HCEC 1CT (cell line): ENCODE measurements at regions not wholly inside any gene's neighbourhood (a gene's known extent, or its start where the extent isn't known, plus 50 kb on each side); places are given as distances from the start of the nearest gene placed in this dataset.
"Not testable (repeated sequence)": the region's sequence is repeated elsewhere in the genome, so short reads cannot be mapped to it uniquely, and the experiment has no call there.

Experiments
- DNase-seq: peaks from one replicate; pipeline ENCODE4 v3.0.0-alpha.2; 2017

DNA sequence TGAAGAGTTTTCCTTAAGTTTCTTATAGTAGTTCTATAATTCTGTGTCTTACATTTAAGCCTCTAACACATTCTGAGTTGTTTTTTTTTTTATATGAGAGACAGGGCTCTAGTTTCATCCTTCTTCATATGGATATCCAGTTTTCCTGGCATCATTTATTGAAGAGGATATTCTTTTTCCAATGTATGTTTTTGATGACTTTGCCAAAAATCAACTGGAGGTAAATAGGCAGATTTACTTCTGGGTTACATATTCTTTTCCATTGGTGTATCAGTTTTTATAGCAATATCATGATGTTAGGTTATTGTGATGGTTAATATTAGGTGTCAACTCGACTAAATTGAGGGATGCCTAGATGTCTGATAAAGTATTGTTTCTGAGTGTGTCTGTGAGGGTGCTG is 650.7 kb upstream of the GRID2 start:
- no peak for DNase-seq

DNA sequence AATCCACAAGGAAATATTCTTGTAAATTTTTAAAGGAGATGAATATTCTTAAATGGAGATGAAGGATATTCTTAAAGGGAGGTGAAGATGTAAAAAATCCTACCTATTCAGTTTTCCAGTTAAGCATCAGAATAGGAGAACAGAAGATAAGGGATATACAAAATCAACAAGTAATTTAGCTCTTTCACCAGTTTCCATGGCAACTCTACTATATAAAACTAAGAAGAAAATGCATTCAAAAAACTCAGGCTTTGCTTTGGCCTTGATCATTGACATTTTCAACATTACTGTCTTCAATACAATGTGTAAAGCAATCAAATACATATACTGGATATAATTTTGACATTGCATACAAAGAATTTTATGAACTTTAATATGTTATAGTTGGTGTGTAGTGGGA is 622.7 kb upstream of the GRID2 start:
- no peak for DNase-seq

DNA sequence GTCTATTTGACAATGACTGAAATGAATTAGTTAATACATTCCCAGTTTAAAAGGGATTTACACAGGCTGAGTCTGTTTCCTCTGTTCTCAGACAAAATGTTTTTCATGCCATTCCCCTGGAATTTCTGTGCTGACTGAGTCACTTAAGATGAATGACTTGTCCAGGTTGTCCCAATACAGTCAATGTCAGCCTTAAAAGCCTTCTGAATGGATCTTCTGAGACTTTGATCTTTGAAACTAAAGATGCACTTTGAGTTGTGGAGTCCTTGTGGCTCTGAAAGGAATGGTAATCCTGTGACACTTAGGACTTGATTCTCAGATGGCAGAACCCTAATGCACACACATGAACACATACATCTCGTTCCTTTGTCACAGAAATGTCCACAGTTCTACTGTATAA is 622.2 kb upstream of the GRID2 start:
- no peak for DNase-seq

DNA sequence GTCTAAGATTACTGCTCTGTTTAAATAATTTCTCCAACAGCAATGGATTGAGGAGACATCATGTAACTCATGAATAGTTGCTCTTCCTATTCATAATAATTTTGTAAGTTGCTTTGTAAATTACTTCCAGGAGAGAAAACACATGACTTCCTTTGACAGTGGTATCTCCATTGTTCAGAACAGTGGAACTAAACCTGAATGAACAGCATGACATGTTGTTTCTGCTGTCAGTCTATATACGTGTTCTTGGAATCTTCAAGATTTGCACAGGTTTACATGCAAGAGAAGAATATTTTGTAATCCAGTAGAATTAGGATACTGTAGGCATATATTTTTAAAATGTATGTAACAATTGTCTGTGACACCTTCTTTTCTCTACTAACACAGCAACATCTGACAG is 618.8 kb upstream of the GRID2 start:
- DNase-seq, result no peak

DNA sequence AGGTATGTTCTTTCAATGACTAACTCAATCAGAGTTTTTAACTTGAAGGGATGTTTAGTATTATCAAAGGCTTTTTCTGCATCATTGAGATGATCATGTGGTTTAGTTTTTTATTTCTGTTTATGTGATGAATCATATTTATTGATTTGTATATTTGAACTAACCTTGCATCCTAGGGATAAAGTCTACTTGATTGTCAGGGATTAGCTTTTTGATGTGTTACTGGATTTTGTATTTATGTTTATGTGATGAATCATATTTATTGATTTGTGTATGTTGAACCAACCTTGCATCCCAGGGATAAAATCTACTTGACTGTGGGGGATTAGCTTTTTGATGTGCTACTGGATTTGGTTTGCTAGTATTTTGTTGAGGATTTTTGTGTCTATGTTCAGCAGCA is 615.4 kb upstream of the GRID2 start:
- no peak for DNase-seq

DNA sequence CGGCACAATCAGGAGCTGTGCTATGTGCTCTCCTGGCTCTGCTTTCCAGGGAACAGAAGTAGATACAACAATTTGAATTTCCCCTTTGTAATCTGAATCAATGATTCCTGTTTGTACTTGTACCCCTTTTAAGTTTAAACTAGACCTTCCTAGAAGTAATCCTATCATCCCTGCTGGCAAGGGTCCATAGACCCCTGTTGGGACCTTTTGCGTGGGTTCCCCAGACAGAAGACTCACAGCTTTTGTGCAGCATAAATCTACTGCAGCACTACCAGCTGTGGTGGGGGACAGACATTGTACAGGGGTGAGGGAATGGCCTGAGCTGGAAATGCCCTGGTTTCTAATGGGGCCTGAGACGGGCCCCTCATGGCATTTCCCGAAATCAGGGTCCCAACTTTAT is 604.1 kb upstream of the GRID2 start:
- not testable (repeated sequence) for DNase-seq

DNA sequence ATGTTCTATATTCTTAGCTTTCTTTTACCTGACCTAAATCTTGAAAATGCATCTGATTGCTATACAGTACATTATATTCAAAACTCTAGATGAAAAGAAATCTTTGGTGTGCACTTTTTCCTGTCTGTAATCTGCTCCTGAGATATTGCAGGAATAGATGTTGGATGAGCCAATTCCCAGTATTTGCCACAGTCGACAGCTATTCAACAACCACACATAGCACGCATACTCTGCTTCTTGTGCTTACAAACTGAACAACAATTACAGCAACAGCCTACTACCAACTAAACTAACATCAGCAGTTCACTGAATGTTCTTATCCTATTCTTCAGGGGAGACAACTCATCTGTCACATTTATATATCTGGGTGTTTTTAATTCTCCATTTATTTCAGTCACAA is 573.9 kb upstream of the GRID2 start:
- no peak for DNase-seq

DNA sequence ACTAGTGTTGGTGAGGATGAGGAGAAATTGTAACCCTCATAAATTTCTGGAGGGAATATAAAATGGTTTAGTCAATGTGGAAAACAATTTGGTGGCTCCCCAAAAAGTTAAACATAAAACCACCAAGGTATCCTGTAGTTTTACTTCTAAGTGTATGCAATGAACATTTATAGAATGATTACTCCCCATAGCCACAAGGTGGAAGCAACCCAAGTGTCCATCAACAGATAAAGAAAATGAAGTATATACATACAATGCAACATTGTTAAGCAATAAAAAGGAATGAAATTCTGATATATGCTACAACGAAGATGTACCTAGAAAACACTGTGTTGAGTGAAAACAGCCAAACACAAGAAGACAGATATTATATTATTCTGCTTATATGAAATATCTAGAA is 569.1 kb upstream of the GRID2 start:
- no peak for DNase-seq

DNA sequence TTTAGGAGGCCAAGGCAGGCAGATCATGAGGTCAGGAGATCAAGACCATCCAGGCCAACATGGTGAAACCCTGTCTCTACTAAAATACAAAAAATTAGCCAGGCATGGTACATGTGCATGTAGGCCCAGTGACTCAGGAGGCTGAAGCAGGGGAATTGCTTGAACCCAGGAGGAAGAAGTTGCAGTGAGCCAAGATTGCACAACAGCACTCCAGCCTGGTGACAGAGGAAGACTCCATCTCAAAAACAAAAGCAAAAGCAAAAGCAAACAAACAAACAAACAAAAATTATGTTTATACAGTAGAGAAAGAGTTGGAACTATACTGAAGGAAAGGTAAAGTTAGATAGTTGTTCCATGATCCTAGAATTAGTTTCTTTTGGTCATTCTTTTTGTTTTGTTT is 564.9 kb upstream of the GRID2 start:
- DNase-seq, result not testable (repeated sequence)

DNA sequence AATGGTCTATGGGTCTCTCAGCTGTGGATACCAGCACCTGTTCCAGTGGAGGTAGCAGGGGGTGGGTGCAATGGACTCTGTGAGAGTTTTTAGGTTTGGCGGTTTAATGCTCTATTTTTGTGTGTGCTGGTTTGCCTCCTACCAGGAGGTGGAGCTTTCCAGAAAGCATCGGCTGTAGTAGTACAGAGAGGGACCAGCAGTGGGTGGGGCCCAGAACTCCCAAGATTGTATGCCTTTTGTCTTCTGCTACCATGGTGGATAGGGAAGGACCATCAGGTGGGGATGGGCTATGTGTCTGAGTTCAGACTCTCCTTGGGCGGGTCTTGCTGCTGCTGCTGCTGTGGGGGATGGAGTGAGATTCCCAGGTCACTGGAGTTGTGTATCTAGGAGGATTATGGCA is 557.2 kb upstream of the GRID2 start:
- no peak for DNase-seq

DNA sequence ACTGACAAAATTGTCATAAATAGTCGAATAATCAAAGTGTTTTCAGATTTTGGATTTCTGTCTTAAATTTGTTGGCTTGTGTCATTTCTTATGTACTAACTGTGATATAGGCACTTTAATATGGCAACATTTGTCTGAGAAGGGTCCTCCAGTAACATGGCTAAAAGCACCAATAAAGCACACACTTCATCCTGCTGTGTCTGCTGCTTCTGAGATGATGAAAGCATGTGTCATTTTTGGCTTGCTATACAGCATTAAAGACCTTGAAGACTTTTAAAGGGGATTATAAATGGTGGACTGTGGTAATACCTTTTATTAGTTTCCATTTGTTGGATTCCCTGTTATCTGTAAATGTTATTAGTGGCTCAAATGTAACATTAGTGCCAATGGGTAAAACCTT is 551.8 kb upstream of the GRID2 start:
- DNase-seq, result no peak

DNA sequence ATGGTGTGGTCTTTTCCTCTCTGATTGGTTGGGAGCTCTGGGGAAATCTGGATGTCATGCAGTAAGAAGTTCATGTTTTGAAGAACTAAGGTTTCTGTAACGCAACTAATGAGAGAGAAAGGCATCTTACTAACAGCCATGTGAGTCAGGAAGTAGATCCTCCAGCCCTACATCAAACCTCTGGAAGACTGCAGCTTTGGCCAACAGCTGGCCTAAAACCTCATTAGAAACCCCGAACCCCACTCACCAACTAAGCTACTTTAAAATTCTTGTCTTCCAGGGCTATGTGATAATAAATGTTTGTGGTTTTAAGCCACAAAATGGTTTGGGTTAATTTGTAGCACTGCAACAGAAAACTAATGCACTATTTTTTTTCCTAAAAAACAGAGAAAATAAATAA is 549.0 kb upstream of the GRID2 start:
- DNase-seq, result no peak

DNA sequence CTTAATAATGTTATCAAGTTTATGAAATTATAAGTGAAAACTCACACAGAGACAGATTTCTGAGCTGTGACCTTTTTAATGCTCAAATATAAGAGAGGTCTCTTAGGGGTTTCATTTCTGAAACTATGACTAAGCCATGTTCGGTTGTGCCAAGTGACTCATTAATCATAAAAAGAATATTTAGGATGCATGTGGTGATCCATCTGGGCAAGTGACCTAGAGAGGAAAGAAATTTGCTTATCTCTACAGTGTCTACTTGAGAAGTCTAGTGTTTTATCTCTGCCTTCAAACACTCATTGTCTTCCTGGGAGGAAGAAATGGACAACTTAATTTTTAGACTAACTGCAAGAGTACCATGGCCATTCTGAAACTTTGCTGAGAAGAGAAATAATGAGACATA is 545.3 kb upstream of the GRID2 start:
- DNase-seq, result peak; percentile 50

DNA sequence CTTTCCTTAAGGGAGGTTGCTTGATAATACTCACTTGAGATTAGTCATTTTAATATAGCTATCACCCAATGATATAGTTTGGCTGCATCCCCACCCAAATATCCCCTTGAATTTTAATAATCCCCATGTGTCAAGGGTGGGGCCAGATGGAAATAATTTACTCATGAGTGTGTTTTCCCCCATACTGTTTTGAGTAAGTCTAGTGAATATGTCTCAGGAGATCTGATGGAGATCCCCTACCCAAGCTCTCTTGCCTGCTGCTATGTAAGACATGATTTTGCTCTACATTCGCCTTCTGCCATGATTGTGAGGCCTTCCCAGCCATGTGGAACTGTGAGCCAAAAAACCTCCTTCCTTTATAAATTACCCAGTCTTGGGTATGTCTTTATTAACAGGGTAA is 539.7 kb upstream of the GRID2 start:
- no peak for DNase-seq

DNA sequence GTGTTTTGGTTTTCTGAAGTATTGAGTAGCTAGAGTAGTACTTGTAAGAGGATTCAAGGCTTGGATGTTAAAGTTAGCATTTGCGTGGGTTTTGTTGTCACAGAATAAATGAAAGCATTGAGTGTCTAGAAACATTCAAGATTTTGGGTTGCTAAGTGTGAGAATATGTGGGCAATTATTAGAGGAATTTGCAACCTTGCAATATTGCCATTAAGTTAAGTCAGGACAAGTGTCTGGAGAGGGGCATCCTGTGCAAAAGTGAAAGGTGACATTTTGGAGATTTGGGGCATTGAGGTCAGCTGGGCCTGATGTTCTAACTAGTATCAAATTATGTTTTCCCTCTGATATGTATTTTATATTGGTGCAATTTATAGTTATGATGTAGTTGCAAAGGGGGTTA is 533.9 kb upstream of the GRID2 start:
- no peak for DNase-seq

DNA sequence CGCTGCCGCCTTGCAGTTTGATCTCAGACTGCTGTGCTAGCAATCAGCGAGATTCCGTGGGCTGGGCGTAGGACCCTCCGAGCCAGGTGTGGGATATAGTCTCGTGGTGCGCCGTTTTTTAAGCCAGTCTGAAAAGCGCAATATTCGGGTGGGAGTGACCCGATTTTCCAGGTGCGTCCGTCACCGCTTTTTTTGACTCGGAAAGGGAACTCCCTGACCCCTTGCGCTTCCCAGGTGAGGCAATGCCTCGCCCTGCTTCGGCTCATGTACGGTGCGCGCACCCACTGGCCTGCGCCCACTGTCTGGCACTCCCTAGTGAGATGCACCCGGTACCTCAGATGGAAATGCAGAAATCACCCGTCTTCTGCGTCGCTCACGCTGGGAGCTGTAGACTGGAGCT is 512.1 kb upstream of the GRID2 start:
- not testable (repeated sequence) for DNase-seq

DNA sequence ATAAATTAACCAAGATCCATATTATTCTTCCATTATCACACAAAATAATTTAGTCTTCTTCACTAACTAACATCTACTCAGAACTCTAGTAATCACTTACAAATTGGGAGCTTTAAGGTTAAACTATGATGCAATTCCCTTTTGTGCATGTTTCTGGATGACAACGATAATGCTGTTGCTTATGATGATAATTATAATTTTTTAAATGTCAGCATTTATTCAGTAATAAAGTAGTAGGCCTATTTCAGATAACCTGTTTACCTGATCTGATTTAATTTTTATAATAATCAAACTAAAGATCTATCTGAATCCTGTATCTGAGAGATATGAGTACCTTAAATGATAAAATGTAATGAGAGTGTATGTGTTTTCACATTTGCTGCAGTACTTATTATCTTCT is 507.8 kb upstream of the GRID2 start:
- DNase-seq, result no peak

DNA sequence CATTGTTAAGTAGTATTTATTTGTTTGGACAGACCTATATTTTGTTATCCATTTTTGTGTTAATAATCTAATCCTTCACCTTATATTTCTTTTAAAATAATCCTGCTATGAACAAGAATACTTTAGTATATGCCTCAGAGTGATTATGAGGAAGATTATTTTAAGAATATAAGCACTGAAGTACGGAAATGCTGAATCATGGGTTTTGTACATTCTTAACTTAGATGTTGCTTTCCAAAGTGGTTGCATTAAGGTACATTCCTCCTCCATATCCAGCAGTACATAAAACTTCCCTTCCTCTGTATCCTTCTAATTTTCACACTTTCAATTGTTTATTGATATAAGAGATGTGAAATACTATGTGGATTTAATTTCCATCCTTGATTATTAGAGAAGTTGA is 491.4 kb upstream of the GRID2 start:
- no peak for DNase-seq

DNA sequence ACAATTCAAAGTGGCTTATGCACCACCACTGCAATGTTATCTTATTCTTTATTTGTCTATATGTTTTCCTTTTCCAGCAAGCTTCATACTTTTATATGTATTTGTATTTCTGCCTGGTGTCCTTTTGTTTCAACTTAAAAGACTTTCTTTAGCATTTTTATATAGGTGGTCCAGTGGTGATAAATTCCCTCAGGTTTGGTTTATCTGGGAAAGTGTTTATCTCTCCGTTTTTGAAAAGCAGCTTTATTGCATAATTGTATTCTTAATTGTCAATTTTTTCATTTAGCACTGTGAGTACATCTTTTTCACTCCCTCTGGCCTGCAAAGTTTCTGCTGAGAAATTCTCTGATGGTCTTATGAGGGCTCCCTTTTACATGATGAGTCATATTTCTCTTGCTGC is 479.0 kb upstream of the GRID2 start:
- no peak for DNase-seq

DNA sequence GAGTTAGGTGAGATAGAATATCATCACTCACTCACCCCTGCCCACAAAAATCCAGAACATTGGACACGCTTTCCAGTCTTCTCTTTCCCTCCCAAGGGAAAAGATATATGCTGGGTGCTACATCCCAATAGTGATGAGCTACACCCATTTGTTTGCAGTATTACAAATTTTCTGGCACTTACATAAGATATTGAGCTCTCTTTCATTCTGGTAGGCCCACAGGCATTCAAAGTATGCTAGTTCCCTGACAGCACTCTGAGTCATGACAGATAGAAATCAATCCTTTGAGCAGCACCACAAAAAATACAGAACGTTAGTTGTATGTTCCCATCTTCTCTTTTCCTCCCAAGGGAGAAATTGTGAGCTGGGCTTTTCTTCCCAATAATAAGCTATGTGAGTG is 477.6 kb upstream of the GRID2 start:
- DNase-seq, result peak; percentile 61

DNA sequence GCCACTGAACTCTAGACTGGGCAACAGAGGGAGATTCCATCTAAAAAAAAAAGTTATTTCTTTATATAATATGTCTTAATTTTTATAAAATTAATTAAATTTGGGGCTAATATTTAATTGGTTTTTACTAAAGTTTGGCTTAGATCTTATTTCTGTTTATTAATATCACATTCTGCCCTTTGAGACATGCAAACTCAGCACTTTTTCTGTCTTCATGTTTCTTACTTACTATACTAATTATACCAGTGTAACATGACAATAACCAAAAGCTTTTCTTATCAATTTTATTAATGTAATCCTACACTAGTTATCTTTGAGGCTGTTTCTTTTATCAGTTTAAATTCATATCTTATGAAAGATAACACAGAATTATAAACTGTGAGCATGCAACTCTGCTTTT is 475.9 kb upstream of the GRID2 start:
- no peak for DNase-seq

DNA sequence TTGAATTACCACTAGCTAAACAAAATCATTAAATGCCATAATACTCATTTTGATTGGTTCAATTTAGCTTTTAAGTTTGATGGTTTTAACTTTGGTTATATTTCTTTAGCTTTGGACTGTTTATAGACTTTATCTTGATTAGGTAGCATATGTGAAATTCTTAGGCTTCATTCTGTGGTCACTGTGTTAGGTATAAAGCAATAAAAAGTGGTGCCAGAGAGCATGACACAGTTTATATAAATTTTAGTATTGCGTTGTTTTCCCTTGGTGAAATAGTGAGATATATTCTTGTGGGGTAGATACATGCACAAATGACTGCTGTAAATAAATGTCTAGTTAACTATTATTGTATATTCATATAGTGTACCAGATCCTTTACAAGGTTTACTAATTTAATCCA is 474.2 kb upstream of the GRID2 start:
- DNase-seq, result no peak

DNA sequence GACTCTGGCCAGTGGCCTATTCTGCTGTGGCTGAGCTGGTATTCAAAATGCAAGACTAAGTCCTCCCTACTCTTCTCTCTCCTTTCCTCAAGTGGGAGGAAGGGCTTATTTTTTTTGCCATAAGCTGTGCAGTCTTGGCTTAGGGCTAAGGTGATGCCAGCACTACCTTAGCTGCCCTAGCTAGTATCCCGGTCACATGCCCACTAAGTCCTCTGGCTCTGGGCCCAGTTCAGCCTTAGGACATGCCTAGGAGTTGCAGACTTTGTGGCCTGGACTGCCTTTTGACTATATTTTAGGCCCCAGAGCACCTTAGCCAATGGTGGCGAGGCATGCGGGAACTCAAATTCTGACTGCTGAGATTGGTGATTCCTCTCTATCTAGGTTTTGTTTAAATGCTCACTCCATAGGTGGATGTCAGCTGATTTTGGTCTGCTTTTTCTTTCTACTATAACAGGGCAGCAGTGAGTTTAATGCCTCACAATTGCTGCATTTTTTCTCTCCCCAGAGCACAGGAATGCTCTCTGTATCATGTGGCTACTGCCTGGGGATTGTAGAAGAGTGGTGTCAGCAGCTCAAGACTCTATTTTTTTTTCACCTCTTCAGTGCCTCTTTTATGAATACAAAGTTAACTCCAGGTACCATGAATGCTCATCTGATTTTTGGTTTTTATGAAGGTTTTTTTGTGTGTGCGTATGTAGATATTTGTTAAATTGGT is 472.9 kb upstream of the GRID2 start:
- no peak for DNase-seq

DNA sequence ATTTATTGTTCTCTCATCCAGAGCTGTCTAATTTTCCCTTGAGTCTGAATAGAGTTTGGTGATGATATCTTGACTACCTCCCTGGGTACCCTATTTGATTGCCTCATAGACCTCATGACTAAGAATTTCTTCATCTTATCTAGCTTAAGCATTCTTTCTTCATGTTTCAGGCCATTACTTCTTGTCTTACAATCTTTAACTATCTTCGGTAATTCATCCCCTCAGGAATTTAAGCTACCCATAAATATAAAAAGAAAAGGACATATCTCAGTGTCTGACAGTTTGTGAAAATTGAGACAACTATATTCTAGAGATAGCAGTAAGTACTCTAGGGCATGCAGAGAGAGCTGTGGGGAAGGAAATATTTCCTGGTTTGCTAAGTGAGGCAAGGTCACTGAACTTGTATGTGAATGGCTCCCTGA is 466.1 kb upstream of the GRID2 start:
- peak; percentile 49 for DNase-seq

DNA sequence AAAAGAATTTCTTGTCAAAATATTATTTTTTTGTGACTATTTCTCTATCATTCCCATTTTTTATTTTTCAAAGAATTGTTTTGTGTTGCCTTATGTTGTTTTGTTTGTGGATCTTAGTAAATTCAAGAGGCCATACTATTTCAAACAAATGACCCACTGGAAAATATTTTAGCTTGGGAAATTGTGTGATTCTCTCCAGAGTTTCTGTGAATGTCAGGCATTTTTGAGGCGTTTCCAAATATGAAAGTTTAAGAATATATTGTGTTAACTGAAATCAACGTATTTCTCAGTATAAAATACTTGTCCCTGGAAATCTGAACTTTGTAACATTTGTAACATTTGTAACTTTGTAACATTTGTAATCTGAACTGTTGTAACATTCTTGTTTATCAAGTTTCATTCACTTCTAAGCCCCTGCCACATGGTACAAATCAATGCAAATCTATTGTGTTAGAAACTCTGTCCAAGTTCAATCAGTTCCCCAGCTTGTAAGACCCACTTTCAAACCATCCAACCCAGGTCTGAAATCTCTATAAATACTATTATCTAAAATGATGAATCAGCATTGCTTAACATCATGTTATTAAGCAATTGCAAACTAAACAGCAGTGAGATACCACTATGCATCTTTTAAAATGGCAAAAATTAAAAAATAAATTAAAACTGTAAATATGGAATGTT is 465.4 kb upstream of the GRID2 start:
- DNase-seq, result no peak
